H54 (cell line): ENCODE measurements at regions not wholly inside any gene's neighbourhood (a gene's known extent, or its start where the extent isn't known, plus 50 kb on each side); places are given as distances from the start of the nearest gene placed in this dataset.
"Not testable (repeated sequence)": the region's sequence is repeated elsewhere in the genome, so short reads cannot be mapped to it uniquely, and the experiment has no call there.

Experiments
- DNase-seq: peaks from one replicate; pipeline ENCODE4 v3.0.0; 2011; ENCODE audit warnings: low spot score, mixed read lengths; ENCODE audit not compliant: insufficient read length
- FAIRE-seq: peaks from 3 replicates; lab custom pipeline; 2011; peaks lifted over from hg19 to GRCh38; lab: Jason Lieb, UNC
- POLR2A ChIP-seq: IDR thresholded peaks from 2 replicates; pipeline ENCODE4 v1.6.1; 2011; ENCODE audit warnings: low read depth, mild to moderate bottlenecking, low read length

- no peak for FAIRE-seq
Observed at GRCh38 chr3:154850921-154851320, 229.2 kb upstream of the MME start.

GRCh38 chr3:154849408-154849807, 230.7 kb upstream of the MME start:
- DNase-seq, result no peak
- no peak for TF ChIP-seq POLR2A
- FAIRE-seq, result no peak

More at GRCh38 chr3:154850921-154851320, 229.2 kb upstream of the MME start:
- TF ChIP-seq POLR2A, result no peak
- no peak for DNase-seq

GRCh38 chr3:154844863-154845262, 235.3 kb upstream of the MME start:
- TF ChIP-seq POLR2A, result no peak
- FAIRE-seq (no peak), DNase-seq (no peak)

GRCh38 chr3:154843647-154844046, 236.5 kb upstream of the MME start:
- DNase-seq (no peak), FAIRE-seq (no peak)
- TF ChIP-seq POLR2A, result no peak

- no peak for FAIRE-seq
- TF ChIP-seq POLR2A, result no peak
- DNase-seq, result no peak
Observed at GRCh38 chr3:154842536-154842935, 237.6 kb upstream of the MME start.

- no peak for TF ChIP-seq POLR2A
- no peak for FAIRE-seq
- no peak for DNase-seq
Observed at GRCh38 chr3:154835639-154836038, 244.5 kb upstream of the MME start.

- DNase-seq, FAIRE-seq: not testable (repeated sequence)
Observed at GRCh38 chr3:154834831-154835230, 245.3 kb upstream of the MME start.

- DNase-seq (no peak), FAIRE-seq (no peak)
- no peak for TF ChIP-seq POLR2A
Observed at GRCh38 chr3:154829929-154830328, 250.2 kb upstream of the MME start.

GRCh38 chr3:154819491-154819890, 260.6 kb upstream of the MME start:
- DNase-seq (no peak), FAIRE-seq (no peak)
- no peak for TF ChIP-seq POLR2A

- FAIRE-seq (peak; percentile 6), DNase-seq (no peak)
- TF ChIP-seq POLR2A, result no peak
Observed at GRCh38 chr3:154818676-154819255, 261.4 kb upstream of the MME start.

GRCh38 chr3:154810017-154810416, 270.1 kb upstream of the MME start:
- FAIRE-seq, DNase-seq: not testable (repeated sequence)

- no peak for DNase-seq
- FAIRE-seq, result no peak
- TF ChIP-seq POLR2A, result no peak
Observed at GRCh38 chr3:154801729-154802128, 278.4 kb upstream of the MME start.

- TF ChIP-seq POLR2A, result no peak
- no peak for FAIRE-seq
- DNase-seq, result no peak
Observed at GRCh38 chr3:154799800-154800199, 280.3 kb upstream of the MME start.

GRCh38 chr3:154795582-154795981, 284.5 kb upstream of the MME start:
- FAIRE-seq (peak; percentile 100), DNase-seq (peak; percentile 27)
- no peak for TF ChIP-seq POLR2A

GRCh38 chr3:154794814-154795445, 285.2 kb upstream of the MME start:
- no peak for TF ChIP-seq POLR2A
- DNase-seq (no peak), FAIRE-seq (no peak)
